Body of pancreas (tissue), 4 donors: ENCODE measurements at regions not wholly inside any gene's neighbourhood (a gene's known extent, or its start where the extent isn't known, plus 50 kb on each side); places are given as distances from the start of the nearest gene placed in this dataset.
A peak's percentile ranks its signal among the peaks of the same experiment; 100 is the strongest.

Source experiments
- ATAC-seq: fragments of 150-250 bp; one replicate; pipeline ENCODE4 v1.9.1; 2016
- DNase-seq, 4 donors: peaks; one replicate each; pipeline ENCODE4 v3.0.0-alpha.2; 2019
- H3K27ac ChIP-seq, 4 donors: fragments of 200-600 bp; sonication (generic); 1 replicate in 3 of 4; 2 replicates in 1 of 4; pipeline versions ENCODE4 v1.5.1 to v1.6.1; 2016 to 2019; ENCODE audit warnings: mild to moderate bottlenecking in 1 of 4, mixed read lengths in 1 of 4, moderate library complexity in 1 of 4
- H3K27me3 ChIP-seq, 2 donors: fragments of 200-600 bp; sonication (generic); one replicate each; pipeline ENCODE4 v1.6.0; 2016; ENCODE audit warnings: mild to moderate bottlenecking in 1 of 2
- H3K36me3 ChIP-seq, 2 donors: fragments of 200-600 bp; sonication (generic); replicated peaks in 1 of 2; 2 replicates each; pipeline ENCODE4 v1.5.1; 2016; ENCODE audit warnings: low read depth in 2 of 2; ENCODE audit not compliant: insufficient read depth in 1 of 2
- H3K4me1 ChIP-seq: fragments of 200-600 bp; sonication (generic); one replicate; pipeline ENCODE4 v1.6.0; 2016
- H3K4me3 ChIP-seq, 2 donors: fragments of 200-600 bp; sonication (generic); 1 replicate in 1 of 2; 2 replicates in 1 of 2; pipeline ENCODE4 v1.5.1; 2016 to 2019
- H3K9me3 ChIP-seq, 3 donors: fragments of 200-600 bp; sonication (generic); 1 replicate in 2 of 3; 2 replicates in 1 of 3; pipeline ENCODE4 v1.5.1; 2016
- POLR2A ChIP-seq, 3 donors: fragments of 450-650 bp; IDR thresholded peaks; one replicate each; pipeline ENCODE4 v1.6.1; 2016; ENCODE audit warnings: antibody characterized with exemption in 3 of 3, mild to moderate bottlenecking in 2 of 3
- WGBS, 2 donors: methylation state at CpG; one replicate each; pipeline ENCODE4 v1.1.5; 2017; 5-methylcytosine and 5-hydroxymethylcytosine counted together
- intact Hi-C: fragments of 100-400 bp; cut with DNase I; formaldehyde crosslinking; loops from one replicate; pipeline ENCODE4 v1.15.1; 2023
- TF ChIP-seq, protein P1 (sequence below), 7 experiments: fragments of 450-650 bp in 4 of 7; fragments of 200-600 bp in 3 of 7; sonication (generic) in 3 of 7; IDR thresholded peaks; one replicate each; pipeline ENCODE4 v1.5.1; 2016 to 2019; ENCODE audit warnings: antibody characterized with exemption in 7 of 7

DNA sequence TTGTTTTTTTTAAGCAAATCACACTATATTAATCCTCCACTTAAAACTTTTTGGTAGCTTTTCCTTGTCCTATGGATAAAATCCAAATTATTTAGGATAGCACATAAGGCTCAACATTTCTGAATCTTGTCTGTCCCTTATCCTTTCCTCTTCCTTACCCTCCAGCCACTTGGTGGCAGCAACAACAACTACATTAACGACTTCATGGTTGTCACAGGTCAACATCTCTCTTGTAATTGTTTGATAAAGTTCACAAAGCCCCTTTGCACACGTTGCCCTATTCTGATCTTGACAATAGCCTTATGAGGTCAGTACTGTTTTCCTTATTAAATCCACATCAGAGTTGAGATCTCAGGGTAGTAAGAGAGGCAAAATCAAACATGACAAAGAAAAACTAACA lies 269.0 kb upstream of the PABPC4L start:
- no peaks in the 10 kb centered on the region for H3K27me3 ChIP-seq
- ATAC-seq (peak; percentile 33), DNase-seq (peak; percentile 24 to 63 (median 45))
- no peaks in the 10 kb centered on the region for H3K4me1 ChIP-seq
- intact Hi-C loops: no loop called here
- TF ChIP-seq, protein P1, sequence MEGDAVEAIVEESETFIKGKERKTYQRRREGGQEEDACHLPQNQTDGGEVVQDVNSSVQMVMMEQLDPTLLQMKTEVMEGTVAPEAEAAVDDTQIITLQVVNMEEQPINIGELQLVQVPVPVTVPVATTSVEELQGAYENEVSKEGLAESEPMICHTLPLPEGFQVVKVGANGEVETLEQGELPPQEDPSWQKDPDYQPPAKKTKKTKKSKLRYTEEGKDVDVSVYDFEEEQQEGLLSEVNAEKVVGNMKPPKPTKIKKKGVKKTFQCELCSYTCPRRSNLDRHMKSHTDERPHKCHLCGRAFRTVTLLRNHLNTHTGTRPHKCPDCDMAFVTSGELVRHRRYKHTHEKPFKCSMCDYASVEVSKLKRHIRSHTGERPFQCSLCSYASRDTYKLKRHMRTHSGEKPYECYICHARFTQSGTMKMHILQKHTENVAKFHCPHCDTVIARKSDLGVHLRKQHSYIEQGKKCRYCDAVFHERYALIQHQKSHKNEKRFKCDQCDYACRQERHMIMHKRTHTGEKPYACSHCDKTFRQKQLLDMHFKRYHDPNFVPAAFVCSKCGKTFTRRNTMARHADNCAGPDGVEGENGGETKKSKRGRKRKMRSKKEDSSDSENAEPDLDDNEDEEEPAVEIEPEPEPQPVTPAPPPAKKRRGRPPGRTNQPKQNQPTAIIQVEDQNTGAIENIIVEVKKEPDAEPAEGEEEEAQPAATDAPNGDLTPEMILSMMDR (IDR thresholded peaks at IDR 0.05): peak in 6 of 7 experiments; percentile 30 to 67 (median 56)
- no peak for TF ChIP-seq POLR2A (IDR thresholded peaks at IDR 0.05)
- no peaks in the 10 kb centered on the region for H3K9me3 ChIP-seq
- H3K27ac ChIP-seq: no peak overlapping the region
- no peak overlapping the region for H3K4me3 ChIP-seq
- WGBS, 2 donors: 0 to 3% methylated on average over 2 of the region's 2 CpGs
- no peaks in the 10 kb centered on the region for H3K36me3 ChIP-seq

DNA sequence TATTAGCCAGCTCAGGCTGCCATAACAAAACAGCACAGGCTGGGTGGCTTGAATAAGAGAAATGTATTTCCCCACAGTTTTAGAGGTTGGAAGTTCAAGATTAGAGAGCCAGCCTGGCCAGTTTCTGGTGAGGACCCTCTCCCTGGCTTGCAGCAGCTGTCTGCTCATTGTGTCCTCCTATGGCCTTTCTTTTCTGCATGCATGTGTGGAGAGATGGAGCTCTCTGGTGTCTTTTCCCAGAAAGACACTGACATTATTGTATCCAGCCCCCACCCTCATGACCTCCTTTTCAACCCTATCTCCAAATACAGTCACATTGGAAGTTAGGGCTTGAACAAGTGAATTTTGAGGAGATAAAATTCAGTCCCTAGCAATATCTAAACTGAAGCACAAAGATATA lies 263.8 kb upstream of the PABPC4L start:
- H3K36me3 ChIP-seq: no peaks in the 10 kb centered on the region
- no peak overlapping the region for H3K4me3 ChIP-seq
- no peaks in the 10 kb centered on the region for H3K27me3 ChIP-seq
- H3K9me3 ChIP-seq: no peaks in the 10 kb centered on the region
- intact Hi-C loops: no loop called here
- TF ChIP-seq, protein P1 (IDR thresholded peaks at IDR 0.05): no peak
- TF ChIP-seq POLR2A (IDR thresholded peaks at IDR 0.05): no peak
- H3K4me1 ChIP-seq: no peaks in the 10 kb centered on the region
- no peak for DNase-seq
- H3K27ac ChIP-seq: no peak overlapping the region
- no peak for ATAC-seq

DNA sequence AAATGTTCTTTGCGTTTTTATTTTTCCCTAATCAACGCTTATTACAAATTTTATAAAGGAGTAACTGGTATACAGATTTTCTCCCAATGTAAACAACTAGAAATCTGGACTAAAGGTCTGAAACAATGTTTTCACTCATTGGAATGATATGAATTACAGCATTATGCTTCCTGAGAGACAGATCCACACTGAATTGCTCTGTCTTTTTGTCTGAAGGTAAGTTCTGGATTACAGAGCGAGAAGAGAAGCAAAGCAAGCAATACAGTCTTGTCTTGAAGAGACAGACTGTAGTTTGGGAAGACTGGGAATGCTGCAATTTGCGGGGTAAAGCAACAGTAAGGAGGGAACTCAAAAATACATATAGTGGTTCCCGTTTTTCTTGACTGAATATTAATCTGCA lies 262.2 kb upstream of the PABPC4L start:
- H3K4me1 ChIP-seq: no peaks in the 10 kb centered on the region
- 70 to 76% methylated on average over 5 of the region's 5 CpGs for WGBS, 2 donors
- ATAC-seq (no peak), DNase-seq (no peak)
- no peak overlapping the region for H3K4me3 ChIP-seq
- H3K36me3 ChIP-seq: no peaks in the 10 kb centered on the region
- no peaks in the 10 kb centered on the region for H3K9me3 ChIP-seq
- no peak overlapping the region for H3K27ac ChIP-seq
- H3K27me3 ChIP-seq: no peaks in the 10 kb centered on the region
- TF ChIP-seq, protein P1 (IDR thresholded peaks at IDR 0.05): no peak
- no peak for TF ChIP-seq POLR2A (IDR thresholded peaks at IDR 0.05)
- intact Hi-C loops: no loop called here

DNA sequence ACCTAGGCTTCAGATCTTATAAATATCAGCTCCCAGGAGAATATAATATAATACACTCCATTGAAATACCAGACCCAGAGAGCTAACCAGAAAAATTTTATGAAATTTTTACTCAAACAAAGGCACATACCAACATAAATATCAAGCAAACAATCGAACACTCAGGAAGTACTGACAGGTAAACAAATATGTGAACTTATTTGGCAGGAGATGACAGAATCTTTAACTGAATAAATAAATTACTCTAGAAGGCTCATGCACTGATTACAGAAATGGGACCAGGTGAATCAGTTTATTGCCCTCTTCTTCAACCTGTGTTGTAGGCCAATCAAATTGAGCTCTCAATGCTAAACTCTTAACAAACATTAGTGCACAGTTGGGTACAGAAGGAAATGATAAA lies 225.2 kb upstream of the PABPC4L start:
- H3K4me1 ChIP-seq: no peaks in the 10 kb centered on the region
- DNase-seq (no peak), ATAC-seq (no peak)
- no peaks in the 10 kb centered on the region for H3K9me3 ChIP-seq
- no peak overlapping the region for H3K4me3 ChIP-seq
- no peaks in the 10 kb centered on the region for H3K36me3 ChIP-seq
- intact Hi-C loops: no loop called here
- WGBS, 2 donors: 5 to 7% methylated on average over 1 of the region's 1 CpG
- H3K27ac ChIP-seq: no peak overlapping the region
- H3K27me3 ChIP-seq: no peaks in the 10 kb centered on the region
- no peak for TF ChIP-seq POLR2A (IDR thresholded peaks at IDR 0.05)
- TF ChIP-seq, protein P1 (IDR thresholded peaks at IDR 0.05): no peak

DNA sequence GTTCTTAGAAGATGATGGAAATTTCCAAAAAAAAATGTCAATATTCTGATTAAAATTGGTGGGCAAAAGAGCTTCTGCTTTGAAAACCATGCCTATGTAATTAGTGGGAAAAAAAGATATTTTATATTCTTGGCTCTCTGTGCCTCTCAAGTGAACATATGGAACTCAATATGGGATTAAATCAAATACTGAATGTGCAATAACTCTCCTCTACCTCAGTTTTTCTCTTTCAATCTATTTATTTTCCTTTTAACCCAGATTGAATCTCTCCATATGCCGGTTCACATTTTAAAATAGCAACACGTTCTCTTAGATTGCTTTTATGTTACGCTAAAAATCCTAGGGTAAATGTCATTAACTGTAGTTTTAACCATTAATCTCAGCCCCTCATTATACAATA lies 224.2 kb upstream of the PABPC4L start:
- 54 to 79% methylated on average over 3 of the region's 3 CpGs for WGBS, 2 donors

More for the DNA sequence above, 224.2 kb upstream of the PABPC4L start:
- Histone ChIP-seq H3K27me3 (no peaks in the 10 kb centered on the region), H3K4me1 (no peaks in the 10 kb centered on the region), H3K27ac (no peak overlapping the region), H3K4me3 (no peak overlapping the region), H3K36me3 (no peaks in the 10 kb centered on the region), H3K9me3 (no peaks in the 10 kb centered on the region)
- intact Hi-C loops: no loop called here
- no peak for DNase-seq
- TF ChIP-seq, protein P1 (IDR thresholded peaks at IDR 0.05): no peak
- TF ChIP-seq POLR2A (IDR thresholded peaks at IDR 0.05): no peak
- ATAC-seq: no peak
